ENCODE measurements at regions not wholly inside any gene's neighbourhood (a gene's known extent, or its start where the extent isn't known, plus 50 kb on each side); places are given as distances from the start of the nearest gene placed in this dataset.
A peak's percentile ranks its signal among the peaks of the same experiment; 100 is the strongest.

DNA sequence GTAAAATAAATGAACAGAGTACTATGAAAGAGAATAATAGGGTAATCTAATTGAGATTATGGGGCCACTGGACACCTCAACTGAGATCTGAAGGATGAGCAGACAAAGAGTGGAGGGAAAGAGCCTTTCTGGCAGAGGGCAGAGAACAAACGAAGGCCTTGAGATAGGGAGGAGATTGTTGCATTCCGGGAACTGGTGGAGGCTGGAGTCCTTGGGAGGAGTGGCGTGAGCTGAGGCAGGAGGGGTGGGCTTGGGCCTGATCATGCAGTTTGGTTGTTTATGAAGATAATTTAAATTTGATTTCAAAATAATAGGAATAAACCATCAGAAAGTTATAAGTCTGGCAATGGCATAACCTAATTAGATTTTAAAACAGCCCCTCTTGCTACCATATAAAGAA, 59.5 kb upstream of the GALNT15 start:
- DNase-seq = no peak

DNA sequence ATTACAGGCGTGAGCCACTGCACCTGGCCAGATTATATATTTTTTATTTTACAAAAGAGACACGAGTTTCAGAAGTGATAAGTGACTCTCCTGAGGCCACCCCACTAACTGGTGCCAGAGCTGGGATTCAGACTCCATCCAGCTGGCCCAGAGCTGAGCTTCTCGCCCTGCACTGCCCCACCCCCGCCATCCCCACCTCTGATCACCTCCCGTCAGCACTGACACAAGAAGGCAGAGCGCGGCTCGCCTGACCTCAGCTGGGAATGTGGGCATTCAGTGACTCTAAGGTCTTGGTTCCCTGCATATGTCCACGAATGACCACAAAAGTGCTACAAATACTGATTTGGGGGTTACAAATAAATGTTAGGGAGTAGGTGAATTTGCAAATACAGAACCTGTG, 56.1 kb upstream of the GALNT15 start:
- DNase-seq = no peak

DNA sequence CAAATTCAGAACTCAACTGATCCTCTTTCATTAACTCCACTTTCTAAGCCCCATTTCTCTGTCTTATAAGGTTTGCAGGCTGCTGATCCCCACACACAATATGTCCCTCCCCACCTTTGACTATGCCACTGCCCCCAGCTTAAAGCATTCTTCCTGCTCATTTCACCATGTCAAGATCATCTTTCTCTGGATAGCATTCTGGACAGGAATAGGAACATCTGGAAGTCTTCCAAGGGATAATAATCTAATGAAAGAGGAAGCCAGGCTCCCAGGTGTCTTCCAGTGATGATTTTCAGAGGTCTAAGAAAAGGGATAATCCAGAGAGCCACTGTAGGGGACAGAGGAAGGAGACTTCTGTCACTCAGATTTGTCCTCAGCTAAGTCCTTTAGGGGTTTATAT, 54.6 kb upstream of the GALNT15 start:
- DNase-seq = no peak

DNA sequence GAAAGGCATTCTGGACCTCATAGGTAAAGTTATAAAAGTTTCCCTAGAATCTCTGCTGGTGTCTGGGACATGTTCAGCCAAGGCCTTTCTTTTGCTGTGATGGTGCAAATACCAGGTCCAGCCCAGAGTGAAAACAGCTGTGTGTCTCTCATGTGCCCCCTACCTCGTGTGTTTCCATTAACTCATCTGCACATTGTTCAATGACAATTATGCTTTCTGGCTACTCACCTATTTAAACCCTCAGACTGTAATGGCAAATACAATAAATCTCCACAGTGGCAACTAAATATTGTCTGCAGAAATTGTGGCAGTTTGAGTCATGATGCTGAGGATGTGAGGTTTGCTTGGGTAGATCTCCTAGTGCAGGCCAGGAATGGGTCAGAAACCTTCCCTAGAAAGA, 53.1 kb upstream of the GALNT15 start:
- no peak for DNase-seq

DNA sequence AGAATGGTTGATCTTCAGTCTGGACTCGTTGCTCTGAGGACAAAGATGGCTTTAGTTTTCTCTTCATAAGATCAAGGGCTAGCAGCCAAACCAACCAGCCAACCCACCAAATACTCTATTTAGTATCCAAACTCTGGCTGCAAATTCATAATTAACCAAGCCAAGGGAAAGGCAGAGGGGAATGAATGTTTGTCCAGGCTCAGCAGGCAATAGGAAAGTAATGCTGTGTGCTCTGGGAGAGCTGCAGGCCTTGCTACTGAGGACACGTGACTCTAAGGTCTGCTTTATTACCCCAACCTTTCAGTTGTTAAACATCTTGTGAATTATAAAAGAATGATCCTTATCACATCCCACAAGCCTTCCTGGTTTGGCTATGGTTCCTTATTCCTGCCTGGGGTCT, 52.3 kb upstream of the GALNT15 start:
- DNase-seq = no peak

DNA sequence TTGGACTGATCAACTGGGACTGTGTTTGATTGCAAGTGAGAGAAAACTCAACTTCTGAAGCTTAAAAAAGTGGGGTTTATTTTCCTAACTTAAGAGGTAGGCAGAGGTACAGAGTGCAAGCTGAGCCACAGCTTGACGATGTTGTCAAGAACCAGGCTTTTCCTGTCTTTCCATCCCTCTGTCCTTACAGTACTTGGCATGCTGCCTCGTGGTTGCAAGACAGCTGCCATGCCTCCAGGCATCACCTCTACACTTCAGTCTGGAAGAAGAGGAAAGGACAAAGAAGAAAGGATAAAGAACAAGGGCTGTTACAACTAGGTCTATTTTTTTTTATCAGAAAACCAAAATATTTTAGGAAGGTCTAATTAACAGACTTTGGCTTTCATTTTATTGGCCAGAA, 51.8 kb upstream of the GALNT15 start:
- no peak for DNase-seq

DNA sequence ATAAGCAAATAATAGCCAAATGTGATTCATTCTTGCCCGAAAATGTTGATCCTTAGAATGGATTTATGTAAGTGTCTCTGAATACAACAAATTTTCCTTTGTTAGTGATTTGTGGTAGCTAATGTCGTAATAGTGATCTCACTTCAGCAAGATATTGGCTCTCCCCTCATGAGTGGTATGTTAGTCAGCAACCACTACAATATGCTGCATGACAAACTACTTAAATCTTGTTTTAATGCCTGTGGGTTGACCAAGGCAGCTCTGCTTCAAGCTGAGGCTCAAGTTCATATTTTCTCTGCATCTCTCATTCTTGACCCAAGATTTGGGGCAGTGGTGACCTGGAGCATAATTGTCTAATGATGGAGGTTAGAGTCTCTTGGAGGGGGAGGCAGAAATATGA, 49.8 kb upstream of the GALNT15 start:
- DNase-seq = peak; percentile 24
